K562 (cell line): ENCODE measurements at regions not wholly inside any gene's neighbourhood (a gene's known extent, or its start where the extent isn't known, plus 50 kb on each side); places are given as distances from the start of the nearest gene placed in this dataset.

ENCODE experiments used
- ATAC-seq: fragments of 200-7000 bp; cut with Tn5 transposase; 3 replicates; pipeline ENCODE4 v1.9.1; 2020; ENCODE audit warnings: moderate library complexity
- BruUV-seq: library from RNA; stranded (reverse); fragments of 400-500 nt; replicated peaks from 2 replicates; lab custom pipeline; 2021; lab: Mats Ljungman, UMichigan
- CTCF ChIA-PET: fragments of 300-600 bp; formaldehyde crosslinking; extraction: SDS; loops from one replicate; lab custom pipeline; 2021; ENCODE audit warnings: low intra/inter-chr PET ratio; lab: Yijun Ruan, JAX
- POLR2A ChIA-PET: fragments of 300-600, 350-650 bp; sonication (Branson Sonifier 250); formaldehyde crosslinking; extraction: SDS; loops from one replicate; lab custom pipeline; 2021; ENCODE audit warnings: antibody characterized with exemption, inconsistent platforms; lab: Yijun Ruan, JAX
- DNase-seq, 4 experiments: peaks; one replicate each; pipeline versions ENCODE4 v3.0.0 to v3.0.0-alpha.2; 2011 to 2018; ENCODE audit warnings: low spot score in 3 of 4, mixed read lengths in 3 of 4; ENCODE audit errors: extremely low read depth in 1 of 4
- FAIRE-seq: peaks from 2 replicates; lab custom pipeline; 2011; peaks lifted over from hg19 to GRCh38; lab: Jason Lieb, UNC
- H2AFZ ChIP-seq: 2 replicates; pipeline ENCODE4 v1.6.0; 2011; ENCODE audit warnings: low read depth, low read length, control low read depth, inconsistent platforms
- H3K27ac ChIP-seq: fragments of 200-600 bp; 3 replicates; pipeline ENCODE4 v1.8.0; 2011; ENCODE audit warnings: low read depth, mild to moderate bottlenecking, control low read depth, inconsistent platforms, low read length, moderate library complexity, mixed read lengths; ENCODE audit errors: extremely low read depth
- H3K27me3 ChIP-seq, 2 experiments: fragments of 300-600 bp in 1 of 2; 2 replicates in 1 of 2; 3 replicates in 1 of 2; pipeline versions ENCODE4 v1.6.0 to v1.8.0; 2011; ENCODE audit warnings: inconsistent platforms in 2 of 2, low read length in 2 of 2, mild to moderate bottlenecking in 1 of 2, mixed read lengths in 1 of 2, moderate library complexity in 1 of 2; ENCODE audit not compliant: control insufficient read depth in 2 of 2, insufficient read depth in 2 of 2
- H3K36me3 ChIP-seq: fragments of 300-600 bp; 3 replicates; pipeline ENCODE4 v1.8.0; 2011; ENCODE audit warnings: mild to moderate bottlenecking, low read length, inconsistent platforms; ENCODE audit not compliant: control insufficient read depth, insufficient read depth
- H3K4me1 ChIP-seq, 2 experiments: fragments of 200-600 bp in 1 of 2; replicated peaks in 1 of 2; 2 replicates in 1 of 2; 3 replicates in 1 of 2; pipeline versions ENCODE4 v1.5.1 to v1.8.0; 2011; ENCODE audit warnings: inconsistent platforms in 2 of 2, low read length in 2 of 2, mild to moderate bottlenecking in 1 of 2, mixed read lengths in 1 of 2, moderate library complexity in 1 of 2; ENCODE audit not compliant: control insufficient read depth in 2 of 2, insufficient read depth in 2 of 2
- H3K4me2 ChIP-seq: 2 replicates; pipeline ENCODE4 v1.6.1; 2011; ENCODE audit warnings: low read length, control low read depth, inconsistent platforms, mixed read lengths; ENCODE audit not compliant: insufficient read depth
- H3K4me3 ChIP-seq: fragments of 200-600 bp; sonication (generic), shearing (Covaris generic); 2 replicates; pipeline ENCODE4 v1.5.1; 2016; ENCODE audit warnings: control low read depth, inconsistent platforms
- H3K79me2 ChIP-seq: fragments of 200-600 bp; 3 replicates; pipeline ENCODE4 v1.8.0; 2011; ENCODE audit warnings: low read length, inconsistent platforms; ENCODE audit not compliant: control insufficient read depth, insufficient read depth
- H3K9ac ChIP-seq, 2 experiments: 2 replicates each; pipeline versions ENCODE4 v1.6.0 to v1.6.1; 2011; ENCODE audit warnings: low read depth in 2 of 2, low read length in 2 of 2, control low read depth in 1 of 2, inconsistent platforms in 1 of 2, mild to moderate bottlenecking in 1 of 2, mixed read lengths in 1 of 2; ENCODE audit not compliant: insufficient read depth in 1 of 2
- H3K9me1 ChIP-seq: one replicate; pipeline ENCODE4 v1.6.0; 2011; ENCODE audit warnings: inconsistent platforms, mild to moderate bottlenecking, low read length, moderate library complexity; ENCODE audit not compliant: control insufficient read depth, insufficient read depth
- H3K9me3 ChIP-seq: replicated peaks from 2 replicates; pipeline ENCODE4 v1.5.1; 2011; ENCODE audit warnings: low read depth, low read length, inconsistent platforms; ENCODE audit not compliant: control insufficient read depth, insufficient read depth
- H4K20me1 ChIP-seq: replicated peaks from 2 replicates; pipeline ENCODE4 v1.6.1; 2011; ENCODE audit warnings: low read length, inconsistent platforms, mixed read lengths; ENCODE audit not compliant: control insufficient read depth, insufficient read depth
- CXXC5 ChIP-seq: fragments of 250-450 bp; sonication (Bioruptor Pico); IDR thresholded peaks from 2 replicates; pipeline ENCODE4 v1.8.0; 2022; ENCODE audit warnings: inconsistent platforms, mild to moderate bottlenecking, moderate library complexity
- ILF3 ChIP-seq: fragments of 450-650 bp; IDR thresholded peaks from 2 replicates; pipeline ENCODE4 v1.6.1; 2018; ENCODE audit warnings: antibody characterized with exemption, mild to moderate bottlenecking, moderate library complexity, borderline replicate concordance
- NR3C1 ChIP-seq: sonication (generic); formaldehyde crosslinking; IDR thresholded peaks from 2 replicates; pipeline ENCODE4 v1.8.1; 2022; ENCODE audit warnings: missing genetic modification reagents
- NRF1 ChIP-seq, 2 experiments: fragments of 450-650 bp; IDR thresholded peaks in 1 of 2; conservative IDR thresholded peaks in 1 of 2; 2 replicates each; pipeline ENCODE4 v1.6.1; 2014; ENCODE audit warnings: mild to moderate bottlenecking in 2 of 2
- RAD51 ChIP-seq: fragments of 450-650 bp; IDR thresholded peaks from 2 replicates; pipeline ENCODE4 v1.7.1; 2016; ENCODE audit warnings: low read depth, mild to moderate bottlenecking, borderline replicate concordance
- SMARCA5 ChIP-seq: fragments of 450-650 bp; IDR thresholded peaks from 2 replicates; pipeline ENCODE4 v1.6.1; 2016
- TAF1 ChIP-seq: IDR thresholded peaks from 2 replicates; pipeline ENCODE4 v1.6.1; 2011; ENCODE audit warnings: mild to moderate bottlenecking, low read length, moderate library complexity; ENCODE audit not compliant: insufficient read depth, control insufficient read depth, severe bottlenecking; ENCODE audit errors: extremely low read depth
- TAF9B ChIP-seq: fragments of 450-650 bp; IDR thresholded peaks from 2 replicates; pipeline ENCODE4 v1.6.1; 2018; ENCODE audit warnings: mild to moderate bottlenecking; ENCODE audit not compliant: partially characterized antibody
- ZNF224 ChIP-seq: sonication (generic); formaldehyde crosslinking; IDR thresholded peaks from 2 replicates; pipeline ENCODE4 v1.8.0; 2022; ENCODE audit warnings: mild to moderate bottlenecking, missing genetic modification reagents
- ZNF347 ChIP-seq: fragments of 450-650 bp; formaldehyde crosslinking; IDR thresholded peaks from 2 replicates; pipeline ENCODE4 v1.4.0; 2020; ENCODE audit warnings: low read depth, mild to moderate bottlenecking, moderate library complexity
- ZNF41 ChIP-seq: fragments of 250-450 bp; sonication (Bioruptor Pico); conservative IDR thresholded peaks from 2 replicates; pipeline ENCODE4 v1.4.0; 2020; ENCODE audit warnings: mild to moderate bottlenecking
- ZNF75A ChIP-seq: fragments of 450-650 bp; formaldehyde crosslinking; IDR thresholded peaks from 2 replicates; pipeline ENCODE4 v1.4.0; 2020; ENCODE audit warnings: mild to moderate bottlenecking
- ZNF780A ChIP-seq: fragments of 250-450 bp; sonication (Bioruptor Pico); IDR thresholded peaks from 2 replicates; pipeline ENCODE4 v1.5.0; 2021; ENCODE audit warnings: mild to moderate bottlenecking
- WGBS: fragments of 100-300 bp; shearing (Covaris generic); methylation state at CpG from one replicate; pipeline ENCODE4 v1.1.6; 2016; ENCODE audit warnings: low coverage, mixed read lengths; ENCODE audit not compliant: insufficient coverage; ENCODE audit errors: missing lambda C conversion rate; 5-methylcytosine and 5-hydroxymethylcytosine counted together
- in situ Hi-C: fragments of 300-500 bp; cut with MboI; formaldehyde crosslinking; loops from 4 replicates; pipeline ENCODE4 v1.15.0; 2018; ENCODE audit warnings: inconsistent platforms, mixed read lengths
- intact Hi-C: fragments of 100-400 bp; cut with micrococcal nuclease; formaldehyde crosslinking; loops from 2 replicates; pipeline ENCODE4 v1.14.2; 2022
- TF ChIP-seq, protein P1 (sequence below): fragments of 200-800 bp; sonication (Bioruptor generic); IDR thresholded peaks from 2 replicates; pipeline ENCODE4 v1.6.1; 2017; ENCODE audit warnings: missing genetic modification characterization, missing compliant biosample characterization
- TF ChIP-seq, protein P2 (sequence below): fragments of 450-650 bp; IDR thresholded peaks from 2 replicates; pipeline ENCODE4 v1.6.1; 2016; ENCODE audit warnings: antibody characterized with exemption

GRCh38 chr3:59464187-59464586 is 414.4 kb upstream of the CFAP20DC start:
- Histone ChIP-seq H3K9me3 (no peaks in the 10 kb centered on the region), H3K9ac (no peak overlapping the region), H2AFZ (no peak overlapping the region), H3K27ac (no peak overlapping the region)
- FAIRE-seq (no peak), ATAC-seq (no peak)
- in situ Hi-C loops, result no loop called here
- WGBS, result 0% methylated on average over 5 of the region's 6 CpGs
- CTCF ChIA-PET, result no interaction called here
- TF ChIP-seq NRF1 (conservative IDR thresholded peaks at IDR 0.05 in 1 of 2, IDR thresholded peaks at IDR 0.05 in 1 of 2) (no peak), RAD51 (no peak), CXXC5 (CRISPR knock-in tag) (no peak), ZNF347 (CRISPR knock-in tag) (no peak), TAF9B (no peak), ZNF780A (CRISPR knock-in tag) (no peak), TAF1 (no peak), ZNF224 (CRISPR knock-in tag) (no peak), ZNF75A (CRISPR knock-in tag) (no peak), NR3C1 (CRISPR knock-in tag) (no peak), ZNF41 (no peak), SMARCA5 (no peak), ILF3 (no peak)
- TF ChIP-seq, protein P1, sequence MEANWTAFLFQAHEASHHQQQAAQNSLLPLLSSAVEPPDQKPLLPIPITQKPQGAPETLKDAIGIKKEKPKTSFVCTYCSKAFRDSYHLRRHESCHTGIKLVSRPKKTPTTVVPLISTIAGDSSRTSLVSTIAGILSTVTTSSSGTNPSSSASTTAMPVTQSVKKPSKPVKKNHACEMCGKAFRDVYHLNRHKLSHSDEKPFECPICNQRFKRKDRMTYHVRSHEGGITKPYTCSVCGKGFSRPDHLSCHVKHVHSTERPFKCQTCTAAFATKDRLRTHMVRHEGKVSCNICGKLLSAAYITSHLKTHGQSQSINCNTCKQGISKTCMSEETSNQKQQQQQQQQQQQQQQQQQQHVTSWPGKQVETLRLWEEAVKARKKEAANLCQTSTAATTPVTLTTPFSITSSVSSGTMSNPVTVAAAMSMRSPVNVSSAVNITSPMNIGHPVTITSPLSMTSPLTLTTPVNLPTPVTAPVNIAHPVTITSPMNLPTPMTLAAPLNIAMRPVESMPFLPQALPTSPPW (CRISPR knock-in tag), result no peak
- TF ChIP-seq, protein P2, sequence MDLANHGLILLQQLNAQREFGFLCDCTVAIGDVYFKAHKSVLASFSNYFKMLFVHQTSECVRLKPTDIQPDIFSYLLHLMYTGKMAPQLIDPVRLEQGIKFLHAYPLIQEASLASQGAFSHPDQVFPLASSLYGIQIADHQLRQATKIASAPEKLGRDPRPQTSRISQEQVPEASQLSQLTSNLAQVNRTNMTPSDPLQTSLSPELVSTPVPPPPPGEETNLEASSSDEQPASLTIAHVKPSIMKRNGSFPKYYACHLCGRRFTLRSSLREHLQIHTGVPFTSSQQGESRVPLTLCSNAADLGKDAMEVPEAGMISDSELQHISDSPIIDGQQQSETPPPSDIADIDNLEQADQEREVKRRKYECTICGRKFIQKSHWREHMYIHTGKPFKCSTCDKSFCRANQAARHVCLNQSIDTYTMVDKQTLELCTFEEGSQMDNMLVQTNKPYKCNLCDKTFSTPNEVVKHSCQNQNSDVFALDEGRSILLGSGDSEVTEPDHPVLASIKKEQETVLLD, result no peak
- TF ChIP-seq, all 486 proteins: peak for 0
- intact Hi-C loops, result no loop called here
- no peaks in the 10 kb centered on the region for H3K27me3 ChIP-seq
- no peaks in the 10 kb centered on the region for H3K36me3 ChIP-seq
- no TSS peak for BruUV-seq
- H4K20me1 ChIP-seq, result no peaks in the 10 kb centered on the region
- no peak for DNase-seq
- POLR2A ChIA-PET, result interaction anchor here (0.6 kb wide), 1 partner anchor 11 kb away, joined by 3 read pairs; no protein-coding TSS in a partner anchor
- H3K4me3 ChIP-seq, result no peak overlapping the region
- no peaks in the 10 kb centered on the region for H3K79me2 ChIP-seq
- no peaks in the 10 kb centered on the region for H3K4me1 ChIP-seq
- no peak overlapping the region for H3K4me2 ChIP-seq
- no peaks in the 10 kb centered on the region for H3K9me1 ChIP-seq
